GM23248 (cell line): ENCODE measurements at regions not wholly inside any gene's neighbourhood (a gene's known extent, or its start where the extent isn't known, plus 50 kb on each side); places are given as distances from the start of the nearest gene placed in this dataset.

Experiments
- EZH2 ChIP-seq: fragments of 200-600 bp; sonication (generic); IDR thresholded peaks from 2 replicates; pipeline ENCODE4 v1.6.1; 2018; ENCODE audit warnings: antibody characterized with exemption, mild to moderate bottlenecking; ENCODE audit not compliant: insufficient read depth, poor library complexity, severe bottlenecking
- EZH2phosphoT487 ChIP-seq: fragments of 200-600 bp; sonication (generic); IDR thresholded peaks from 2 replicates; pipeline ENCODE4 v1.6.1; 2018; ENCODE audit warnings: antibody characterized with exemption, moderate library complexity, mild to moderate bottlenecking, low read depth; ENCODE audit not compliant: insufficient read depth

GRCh38 chr12:13450231-13451080 is 253.9 kb downstream of the EMP1 start:
- TF ChIP-seq EZH2 (no peak), EZH2phosphoT487 (no peak)
